H1 (cell line): ENCODE measurements at regions not wholly inside any gene's neighbourhood (a gene's known extent, or its start where the extent isn't known, plus 50 kb on each side); places are given as distances from the start of the nearest gene placed in this dataset.

Experiments
- ASH2L ChIP-seq: fragments of 200-600, 300-600 bp; sonication (generic); IDR thresholded peaks from one replicate; pipeline ENCODE4 v1.7.1; 2017; ENCODE audit warnings: low read length
- CBX5 ChIP-seq: fragments of 300-800, 300-1000 bp; sonication (generic); IDR thresholded peaks from 2 replicates; pipeline ENCODE4 v1.7.1; 2016; ENCODE audit warnings: antibody characterized with exemption, low read length, low read depth
- EZH2 ChIP-seq: fragments of 200-600 bp; sonication (generic); IDR thresholded peaks from 2 replicates; pipeline ENCODE4 v1.7.1; 2012; ENCODE audit warnings: low read depth, mild to moderate bottlenecking, moderate library complexity, low read length, inconsistent platforms; ENCODE audit not compliant: severe bottlenecking
- SIN3A ChIP-seq, 2 experiments: IDR thresholded peaks in 1 of 2; conservative IDR thresholded peaks in 1 of 2; 2 replicates each; pipeline ENCODE4 v1.6.1; 2011 to 2012; ENCODE audit warnings: low read length in 2 of 2, improper control_type of control experiment in 1 of 2, low read depth in 1 of 2, mild to moderate bottlenecking in 1 of 2

DNA sequence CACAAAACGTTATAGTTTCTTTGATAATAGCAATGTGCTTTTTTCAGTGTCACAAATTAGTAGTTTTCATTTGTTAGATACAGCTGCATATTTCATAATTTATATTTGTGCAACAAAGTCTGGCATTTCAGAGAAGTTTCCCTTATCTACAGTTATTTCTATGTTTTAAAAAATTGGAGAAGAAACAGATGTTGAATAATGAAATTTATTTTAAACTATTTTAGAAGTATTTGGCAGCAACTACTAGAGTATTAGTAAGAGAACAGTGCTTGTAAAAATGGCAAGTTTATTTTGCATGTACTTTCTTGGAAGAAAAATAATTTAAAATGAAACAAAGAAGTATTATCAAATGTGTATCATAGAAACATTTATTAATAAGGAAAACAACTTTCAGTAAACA lies 68.6 kb upstream of the COL5A2 start (continued):
- TF ChIP-seq EZH2 (no peak), ASH2L (no peak), CBX5 (no peak), SIN3A (conservative IDR thresholded peaks at IDR 0.05 in 1 of 2, IDR thresholded peaks at IDR 0.05 in 1 of 2; ENCODE audit: low read depth in 1 of 2, low read length in 2 of 2) (no peak)
